Thyroid gland (tissue), 4 donors: ENCODE measurements at regions not wholly inside any gene's neighbourhood (a gene's known extent, or its start where the extent isn't known, plus 50 kb on each side); places are given as distances from the start of the nearest gene placed in this dataset.

Experiments
- CTCF ChIP-seq, 6 experiments: fragments of 200-600 bp in 3 of 6; fragments of 450-650 bp in 3 of 6; sonication (generic) in 3 of 6; IDR thresholded peaks; one replicate each; pipeline ENCODE4 v1.5.1; 2016 to 2019; ENCODE audit warnings: antibody characterized with exemption in 6 of 6, mild to moderate bottlenecking in 2 of 6, inconsistent platforms in 1 of 6, moderate library complexity in 1 of 6
- POLR2A ChIP-seq, 2 donors: fragments of 450-650 bp; IDR thresholded peaks; one replicate each; pipeline ENCODE4 v1.6.1; 2017; ENCODE audit warnings: antibody characterized with exemption in 2 of 2, mild to moderate bottlenecking in 2 of 2, moderate library complexity in 1 of 2

- TF ChIP-seq CTCF (IDR thresholded peaks at IDR 0.05) (no peak), POLR2A (IDR thresholded peaks at IDR 0.05) (no peak)
Measured at GRCh38 chr2:54365661-54366060, 90.5 kb upstream of the SPTBN1 start.
